ENCODE measurements at regions not wholly inside any gene's neighbourhood (a gene's known extent, or its start where the extent isn't known, plus 50 kb on each side); places are given as distances from the start of the nearest gene placed in this dataset.

- no peak overlapping the region for H3K9ac ChIP-seq
- H3K36me3 ChIP-seq (replicated peaks in 1 of 2; ENCODE audit: control insufficient read depth in 1 of 2, insufficient read depth in 2 of 2, low read length in 1 of 2) = no peaks in the 10 kb centered on the region
- no peaks in the 10 kb centered on the region for H3K9me2 ChIP-seq
- H3F3A ChIP-seq (replicated peaks; ENCODE audit: insufficient read depth) = no peaks in the 10 kb centered on the region
- ChIA-PET CTCF (interaction anchor here (0.9 kb wide), 1 partner anchor 536 kb away, joined by 4 read pairs; no protein-coding TSS in a partner anchor), POLR2A (no interaction called here)
- DNase-seq = no peak
- H4K20me1 ChIP-seq (ENCODE audit: insufficient read depth) = no peaks in the 10 kb centered on the region
- no peaks in the 10 kb centered on the region for H3K79me2 ChIP-seq (ENCODE audit: insufficient read depth)
- no peak overlapping the region for H3K27ac ChIP-seq (ENCODE audit: low read depth in 2 of 2, low read length in 1 of 2)
- TF ChIP-seq IRF3 (IDR thresholded peaks at IDR 0.05; ENCODE audit: low read depth, low read length) (no peak), MEF2A (IDR thresholded peaks at IDR 0.05; ENCODE audit: borderline replicate concordance, low read depth) (no peak), TEAD4 (IDR thresholded peaks at IDR 0.05; ENCODE audit: borderline replicate concordance, insufficient read depth) (no peak), REST (IDR thresholded peaks at IDR 0.05; ENCODE audit: low read depth, low read length) (no peak), NFIC (IDR thresholded peaks at IDR 0.05; ENCODE audit: borderline replicate concordance) (no peak), GABPA (IDR thresholded peaks at IDR 0.05; ENCODE audit: low read depth) (no peak), RCOR1 (IDR thresholded peaks at IDR 0.05; ENCODE audit: low read length) (no peak), NRF1 (IDR thresholded peaks at IDR 0.05; ENCODE audit: low read depth, low read length) (no peak), USF1 (IDR thresholded peaks at IDR 0.05; ENCODE audit: borderline replicate concordance, low read depth) (no peak), RXRA (IDR thresholded peaks at IDR 0.05; ENCODE audit: borderline replicate concordance, low read depth) (no peak), TCF12 (IDR thresholded peaks at IDR 0.05) (no peak), EZH2phosphoT487 (IDR thresholded peaks at IDR 0.05; ENCODE audit: borderline replicate concordance, low read depth) (no peak), JUND (IDR thresholded peaks at IDR 0.05) (no peak), USF2 (IDR thresholded peaks at IDR 0.05; ENCODE audit: borderline replicate concordance, low read depth, low read length) (no peak), RAD21 (IDR thresholded peaks at IDR 0.05; ENCODE audit: low read length) (no peak), EP300 (IDR thresholded peaks at IDR 0.05; ENCODE audit: borderline replicate concordance in 1 of 2, low read depth in 1 of 2, low read length in 1 of 2) (no peak), TAF1 (IDR thresholded peaks at IDR 0.05; ENCODE audit: borderline replicate concordance, low read depth, low read length) (no peak), RFX5 (IDR thresholded peaks at IDR 0.05; ENCODE audit: low read length) (no peak), FOXM1 (IDR thresholded peaks at IDR 0.05; ENCODE audit: low read depth) (no peak)
- H3K27me3 ChIP-seq (ENCODE audit: insufficient read depth) = no peaks in the 10 kb centered on the region
- no peak overlapping the region for H3K4me3 ChIP-seq (ENCODE audit: low read depth in 2 of 2, low read length in 1 of 2)
- 5% methylated on average over 2 of the region's 2 CpGs for WGBS (ENCODE audit: low lambda C conversion rate)
- H2AFZ ChIP-seq (ENCODE audit: low read depth) = no peak overlapping the region
- no peak overlapping the region for H3K4me2 ChIP-seq
- H3K9me3 ChIP-seq = no peaks in the 10 kb centered on the region
- H3K4me1 ChIP-seq (ENCODE audit: control insufficient read depth in 1 of 2, insufficient read depth in 2 of 2, low read depth in 1 of 2, low read length in 1 of 2) = no peaks in the 10 kb centered on the region
Observed at GRCh38 chr10:128804411-128804810, 662.6 kb upstream of the MGMT start.
